LNCaP clone FGC (cell line): ENCODE measurements at regions not wholly inside any gene's neighbourhood (a gene's known extent, or its start where the extent isn't known, plus 50 kb on each side); places are given as distances from the start of the nearest gene placed in this dataset.

ENCODE experiments used
- DNase-seq: peaks from one replicate; pipeline ENCODE4 v3.0.0-alpha.2; 2011; ENCODE audit warnings: low read depth
- H3K4me3 ChIP-seq: 2 replicates; pipeline ENCODE4 v1.5.1; 2011; ENCODE audit warnings: mild to moderate bottlenecking, low read depth, low read length, control low read depth
- CTCF ChIP-seq: IDR thresholded peaks from 2 replicates; pipeline ENCODE4 v1.5.1; 2012; ENCODE audit warnings: mild to moderate bottlenecking; ENCODE audit not compliant: control insufficient read depth, insufficient read depth; ENCODE audit errors: extremely low read depth

- DNase-seq: no peak
- H3K4me3 ChIP-seq: no peak overlapping the region
- TF ChIP-seq CTCF: no peak
These were observed 965.9 kb downstream of the FSTL5 start for GRCh38 chr4:161197912-161198311.

DNA sequence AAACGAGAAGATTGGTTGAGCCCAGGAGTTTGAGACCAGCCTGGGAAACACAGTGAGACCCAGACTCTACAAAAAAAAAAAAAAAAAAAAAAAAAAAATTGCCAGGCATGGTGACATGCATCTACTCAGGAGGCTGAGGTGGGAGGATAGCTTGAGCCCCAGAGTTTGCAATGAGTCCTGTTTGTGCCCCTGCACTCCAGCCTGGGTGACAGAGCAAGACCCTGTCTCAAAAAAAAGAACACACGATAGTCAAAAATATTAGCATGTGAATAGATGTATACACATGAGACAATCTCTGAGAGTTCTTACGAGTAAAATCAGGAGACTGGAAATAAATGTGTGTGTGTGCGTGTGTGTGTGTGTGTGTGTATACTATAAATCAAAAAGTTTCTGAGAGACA, 966.3 kb downstream of the FSTL5 start:
- TF ChIP-seq CTCF: no peak
- no peak for DNase-seq
- no peak overlapping the region for H3K4me3 ChIP-seq

DNA sequence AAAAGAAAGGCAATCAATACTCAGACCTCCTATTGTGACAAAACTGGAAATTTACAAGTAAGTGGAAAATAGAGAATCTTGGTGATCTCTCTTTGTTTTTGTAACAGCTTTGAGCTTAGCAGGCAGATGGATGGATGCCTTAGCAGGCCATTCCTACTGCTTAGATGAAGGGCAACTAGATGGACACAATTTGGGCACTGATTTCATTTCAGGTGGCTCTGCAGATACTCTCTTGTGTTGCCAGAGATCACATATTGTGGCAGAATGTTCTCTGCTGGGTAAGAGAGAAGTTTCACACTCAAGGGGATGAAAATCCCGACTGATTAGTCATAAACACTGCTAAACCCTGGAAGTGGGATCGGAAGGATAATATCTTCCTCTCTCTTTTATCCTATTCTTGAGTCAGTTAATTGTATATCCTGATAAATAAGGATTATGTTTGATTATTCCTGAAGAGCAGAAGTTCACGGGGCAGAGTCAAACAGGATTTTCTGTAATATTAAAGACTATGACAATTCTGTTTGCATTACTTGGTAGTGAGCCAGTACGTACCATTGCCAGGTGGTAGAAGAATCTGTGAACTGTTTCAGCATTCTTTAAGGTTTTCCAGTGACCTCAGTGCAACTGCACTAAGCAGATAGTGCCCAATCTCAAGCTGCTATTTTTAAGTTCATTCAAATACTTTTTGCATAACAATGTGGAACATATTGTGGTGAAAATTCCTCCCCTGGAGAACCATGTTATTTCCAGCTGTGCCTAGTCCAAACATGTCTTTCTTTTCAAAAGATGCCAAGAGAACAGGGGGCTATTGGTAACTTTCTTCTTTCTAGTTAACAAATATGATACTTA, 974.3 kb downstream of the FSTL5 start:
- TF ChIP-seq CTCF: no peak
- H3K4me3 ChIP-seq: no peak overlapping the region
- no peak for DNase-seq

DNA sequence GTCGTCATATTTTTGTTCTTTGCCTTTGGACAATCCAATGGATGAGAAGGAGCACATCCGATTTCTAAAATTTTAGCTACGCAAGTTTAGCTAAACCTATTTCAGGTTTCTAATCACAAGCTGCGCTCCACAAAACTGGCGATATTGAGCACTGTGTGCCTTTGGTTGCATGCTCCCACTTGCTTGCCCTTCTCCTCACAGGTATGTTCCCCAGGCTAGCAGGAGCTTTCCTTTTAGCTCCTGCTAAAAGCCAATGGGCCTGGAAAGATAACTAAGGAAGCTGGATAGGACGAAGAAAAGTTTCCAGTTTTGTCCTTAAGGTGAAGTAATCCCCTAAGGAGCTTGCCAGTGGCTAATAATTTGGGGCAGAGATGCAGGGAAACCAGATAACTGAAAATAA, 975.2 kb downstream of the FSTL5 start:
- TF ChIP-seq CTCF: no peak
- no peak for DNase-seq
- no peak overlapping the region for H3K4me3 ChIP-seq

- DNase-seq: no peak
- no peak overlapping the region for H3K4me3 ChIP-seq
- TF ChIP-seq CTCF: no peak
These were observed 976.2 kb downstream of the FSTL5 start for GRCh38 chr4:161187569-161187968.

DNA sequence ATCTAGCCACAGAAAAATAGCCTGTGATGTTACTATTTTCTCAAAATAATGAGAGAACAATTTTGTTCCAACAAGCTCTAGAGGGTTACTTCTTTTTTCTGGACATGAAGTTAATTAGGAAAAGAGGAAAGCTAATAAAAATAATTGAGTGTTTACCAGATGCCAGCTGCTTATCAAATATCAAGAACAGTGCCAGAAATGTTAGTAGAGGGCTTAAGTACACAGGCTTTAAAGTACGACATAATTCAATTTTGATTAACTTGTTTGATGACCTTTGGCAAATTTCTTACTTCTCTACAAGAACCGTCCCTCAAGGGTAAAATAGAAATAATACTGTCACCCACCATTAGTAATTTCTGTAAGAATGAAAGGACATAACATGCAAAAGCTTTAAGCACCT, 977.0 kb downstream of the FSTL5 start:
- no peak for DNase-seq
- H3K4me3 ChIP-seq: no peak overlapping the region
- TF ChIP-seq CTCF: no peak

DNA sequence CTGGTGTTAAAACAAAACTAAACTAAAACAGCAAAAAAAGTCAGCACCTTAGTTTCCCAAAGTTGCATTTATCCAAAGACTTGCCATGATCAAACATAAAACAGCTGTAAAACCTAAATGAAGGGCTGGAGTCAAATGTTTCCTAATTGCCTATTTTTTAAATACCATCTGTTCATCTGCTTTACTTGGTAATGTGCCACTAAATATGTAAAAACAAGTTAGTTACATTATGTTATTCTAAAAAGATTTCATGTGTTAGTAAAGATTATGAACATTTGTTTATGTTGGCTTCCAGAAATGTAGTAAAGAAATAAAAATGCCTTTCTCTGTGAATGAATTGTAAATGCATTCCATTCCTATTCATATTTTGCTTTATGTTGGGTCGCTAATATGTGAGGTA, 977.8 kb downstream of the FSTL5 start:
- no peak for TF ChIP-seq CTCF
- no peak for DNase-seq
- H3K4me3 ChIP-seq: no peak overlapping the region
